Left forelimb (tissue), 1 donor: ENCODE measurements at regions not wholly inside any gene's neighbourhood (a gene's known extent, or its start where the extent isn't known, plus 50 kb on each side); places are given as distances from the start of the nearest gene placed in this dataset.
"Not testable (repeated sequence)": the region's sequence is repeated elsewhere in the genome, so short reads cannot be mapped to it uniquely, and the experiment has no call there.

Experiments used
- DNase-seq: peaks from one replicate; pipeline ENCODE4 v3.0.0-alpha.2; 2018; ENCODE audit warnings: low spot score

DNA sequence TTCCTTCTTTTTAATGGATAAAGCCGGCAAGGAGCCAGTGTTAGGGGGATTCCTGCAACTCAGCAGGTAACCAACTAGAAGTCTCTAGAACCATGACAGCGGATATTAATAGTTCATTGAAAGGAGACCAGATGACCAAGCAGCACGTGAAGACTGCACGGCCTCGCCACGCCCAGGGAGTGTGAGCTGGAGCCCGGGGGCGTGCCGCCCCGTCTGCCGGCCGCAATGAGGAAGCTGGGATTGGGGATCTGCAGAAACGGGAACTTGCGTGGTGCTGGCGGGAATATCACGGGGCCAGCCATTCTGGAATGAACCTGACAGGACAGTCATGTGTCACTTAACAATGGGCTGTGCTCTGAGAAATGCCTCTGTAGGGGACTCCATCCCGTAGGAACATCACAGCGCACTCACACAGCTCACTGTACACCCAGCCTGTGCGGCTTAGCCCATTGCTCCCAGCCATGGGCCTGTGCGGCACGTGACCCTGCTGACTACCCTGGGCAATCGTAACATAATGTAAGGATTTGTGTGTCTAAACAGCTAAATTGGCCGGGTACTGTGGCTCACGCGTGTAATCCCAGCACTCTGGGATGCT, 4092.8 kb upstream of the TPTE start:
- not testable (repeated sequence) for DNase-seq

GRCh38 chr21:6429924-6430323, 4091.5 kb upstream of the TPTE start:
- DNase-seq: not testable (repeated sequence)

DNA sequence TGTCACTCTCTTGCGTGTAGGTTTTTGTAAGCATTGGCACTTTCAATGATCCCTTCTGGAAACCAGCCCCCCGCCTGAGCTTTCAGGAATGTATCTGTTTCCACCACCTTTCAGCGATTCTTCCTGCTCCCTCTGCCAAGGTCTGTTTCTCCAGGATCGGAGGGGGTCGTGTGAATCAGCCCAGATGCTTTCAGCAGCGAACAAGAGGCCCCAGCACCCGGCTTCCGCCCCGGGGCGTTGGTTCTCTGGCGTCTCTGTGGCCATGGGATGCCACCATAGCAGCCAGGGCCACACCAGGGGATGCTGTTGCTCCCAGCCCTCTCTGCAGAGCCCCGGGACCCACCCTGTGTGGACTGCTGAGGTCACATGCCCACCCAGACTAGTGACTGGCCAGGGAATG, 4088.2 kb upstream of the TPTE start:
- DNase-seq: not testable (repeated sequence)

DNA sequence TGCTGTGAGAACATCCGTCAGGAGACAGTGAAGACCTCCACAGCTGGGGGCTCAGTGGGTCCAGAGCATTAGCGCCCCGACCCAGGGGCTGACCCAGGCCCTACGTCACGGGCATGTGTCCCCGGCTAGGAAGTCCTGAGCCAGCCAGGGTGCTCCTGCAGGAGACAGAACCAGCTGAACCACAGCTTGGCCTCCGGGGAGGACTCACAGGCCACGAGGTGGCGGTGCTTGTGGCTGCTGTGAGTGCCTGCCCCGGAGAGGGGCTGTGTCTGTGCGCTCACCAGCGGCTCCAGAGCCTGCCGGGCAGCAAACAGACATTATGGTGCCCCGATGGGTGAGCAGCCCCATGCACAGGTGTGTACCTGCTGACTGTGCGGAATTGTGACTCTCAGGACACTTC, 4085.2 kb upstream of the TPTE start:
- not testable (repeated sequence) for DNase-seq

- not testable (repeated sequence) for DNase-seq
Measured at GRCh38 chr21:6436971-6437833, 4084.2 kb upstream of the TPTE start.

- not testable (repeated sequence) for DNase-seq
Measured at GRCh38 chr21:6437834-6438187, 4083.6 kb upstream of the TPTE start.

GRCh38 chr21:6439058-6439457, 4082.3 kb upstream of the TPTE start:
- not testable (repeated sequence) for DNase-seq

GRCh38 chr21:6454648-6455340, 4066.6 kb upstream of the TPTE start:
- not testable (repeated sequence) for DNase-seq

DNA sequence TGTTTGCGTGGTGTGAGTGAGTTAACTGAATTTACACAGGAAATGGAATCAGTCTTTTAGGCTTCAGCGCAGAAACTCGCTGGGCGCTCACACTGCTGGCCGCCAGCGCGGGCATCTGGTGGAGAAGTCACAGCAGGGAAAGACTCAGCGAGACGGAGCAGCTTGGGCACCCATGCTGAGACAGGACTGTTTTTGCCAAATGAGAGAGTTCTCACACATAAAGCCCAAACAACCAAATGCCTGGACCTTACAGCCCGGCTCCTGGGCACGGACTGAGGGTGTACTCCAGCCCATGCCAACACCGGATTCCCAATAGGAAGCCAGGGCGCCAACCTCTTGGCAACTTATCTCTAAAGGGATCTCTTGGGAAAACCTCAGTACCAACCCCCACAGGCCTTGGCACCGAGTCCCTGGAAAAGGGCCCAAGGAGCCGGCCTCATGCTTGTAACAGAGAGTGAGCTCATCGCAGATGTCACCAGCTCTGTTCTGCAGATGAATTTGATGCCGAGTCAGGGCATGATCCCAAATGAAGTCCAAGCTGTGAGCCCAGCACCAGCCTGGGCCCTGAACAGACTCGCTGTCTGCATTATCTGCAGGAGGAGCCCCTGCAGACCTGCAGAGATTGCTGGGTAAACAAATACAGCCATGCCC, 4065.2 kb upstream of the TPTE start:
- DNase-seq: not testable (repeated sequence)

- DNase-seq: not testable (repeated sequence)
Measured at GRCh38 chr21:6459761-6460160, 4061.6 kb upstream of the TPTE start.

GRCh38 chr21:6461358-6461757, 4060.0 kb upstream of the TPTE start:
- DNase-seq: not testable (repeated sequence)

GRCh38 chr21:6464419-6464818, 4057.0 kb upstream of the TPTE start:
- not testable (repeated sequence) for DNase-seq

GRCh38 chr21:6466081-6466698, 4055.2 kb upstream of the TPTE start:
- not testable (repeated sequence) for DNase-seq

DNA sequence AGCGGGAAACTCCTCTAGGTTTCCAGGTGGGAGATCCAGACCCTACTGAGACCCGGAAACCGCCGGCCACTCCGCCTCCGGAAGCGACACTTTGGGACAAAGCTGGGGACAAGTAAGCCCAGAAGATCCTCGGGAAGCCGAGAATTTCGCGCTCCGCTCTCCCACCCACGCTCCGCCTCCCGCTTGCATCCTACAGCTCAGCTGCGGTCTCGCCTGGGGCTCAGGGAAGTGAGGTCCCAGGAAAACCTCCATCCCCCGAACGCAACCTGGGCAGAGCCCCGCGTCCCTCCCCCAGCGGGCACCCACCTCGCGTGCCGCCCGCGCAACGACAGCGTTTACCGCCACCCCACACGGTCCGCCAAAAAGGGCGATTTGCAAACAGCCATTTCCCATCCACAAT, 4054.7 kb upstream of the TPTE start:
- not testable (repeated sequence) for DNase-seq

DNA sequence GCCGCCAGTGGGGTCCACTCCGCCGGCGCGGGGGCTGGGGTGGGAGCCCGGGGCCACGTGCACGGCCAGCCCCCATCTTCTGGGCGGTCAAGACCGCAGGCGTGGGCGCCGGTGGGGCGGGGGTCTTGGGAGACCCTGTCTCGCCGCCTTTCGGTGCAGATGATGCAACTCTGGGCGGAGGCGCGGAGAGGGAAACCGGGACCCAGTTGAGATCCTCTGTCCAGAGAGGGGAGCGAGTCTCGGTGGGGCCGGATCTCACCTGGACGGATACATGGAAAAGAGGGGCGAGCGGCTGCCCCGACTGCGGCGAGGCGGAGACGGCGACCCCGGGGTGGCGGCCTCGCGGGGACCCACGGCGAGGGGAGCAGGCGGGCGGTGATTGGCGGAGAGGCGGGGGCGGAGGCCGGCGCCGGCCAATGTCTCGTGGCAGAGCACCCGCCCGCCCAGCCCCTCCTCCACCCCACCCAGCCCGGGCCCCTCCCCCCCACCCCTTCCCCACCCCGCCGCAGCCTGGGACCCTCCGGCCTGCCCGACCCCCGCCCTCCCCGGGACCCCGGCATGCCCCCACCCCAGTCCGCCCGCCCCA, 4054.1 kb upstream of the TPTE start:
- DNase-seq: not testable (repeated sequence)

DNA sequence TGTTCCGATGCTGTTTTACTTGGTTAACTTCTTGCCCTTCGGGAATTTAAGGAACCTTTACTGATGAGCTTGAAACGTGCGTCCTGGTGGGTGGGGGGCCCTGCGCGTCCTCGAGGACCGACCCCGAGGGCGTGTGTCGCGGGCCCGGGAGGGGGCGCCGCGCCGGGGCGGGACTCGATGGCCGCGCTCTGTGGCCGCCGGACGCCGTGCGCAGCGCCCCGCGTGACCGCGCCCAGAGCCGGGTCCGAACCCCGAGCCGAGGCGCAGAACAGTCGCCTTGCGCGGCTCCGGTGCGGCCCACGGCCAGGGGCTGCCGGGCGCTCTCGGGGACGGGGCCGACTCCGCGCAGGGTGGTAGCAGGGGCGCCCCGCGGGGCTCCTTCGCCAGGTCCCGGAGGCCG, 4053.5 kb upstream of the TPTE start:
- DNase-seq: not testable (repeated sequence)

DNA sequence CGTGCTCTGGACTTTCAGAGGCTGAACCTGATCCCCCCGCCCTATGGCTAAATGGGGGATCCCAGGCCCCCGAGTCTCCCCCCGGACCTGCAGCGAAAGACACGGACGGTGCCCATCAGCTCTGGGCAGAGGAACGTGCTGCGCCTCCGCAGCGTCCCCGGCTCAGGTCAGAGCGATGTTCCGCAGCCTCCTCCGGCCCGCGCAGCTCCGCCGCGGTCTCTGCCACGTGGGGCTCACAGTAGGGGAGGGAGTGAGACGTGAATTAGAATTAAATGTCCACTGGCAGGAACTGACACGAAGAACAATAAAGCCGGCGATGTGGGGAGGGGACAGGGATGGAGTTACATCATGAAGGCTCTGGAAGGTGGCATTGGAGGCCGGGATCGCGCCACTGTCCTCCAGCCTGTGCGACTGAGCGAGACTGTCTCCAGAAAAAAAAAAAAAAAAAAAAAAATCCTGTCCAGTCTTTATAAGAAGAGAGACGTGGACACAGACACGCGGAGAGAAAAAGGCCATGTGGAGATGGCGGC, 4053.0 kb upstream of the TPTE start:
- not testable (repeated sequence) for DNase-seq

DNA sequence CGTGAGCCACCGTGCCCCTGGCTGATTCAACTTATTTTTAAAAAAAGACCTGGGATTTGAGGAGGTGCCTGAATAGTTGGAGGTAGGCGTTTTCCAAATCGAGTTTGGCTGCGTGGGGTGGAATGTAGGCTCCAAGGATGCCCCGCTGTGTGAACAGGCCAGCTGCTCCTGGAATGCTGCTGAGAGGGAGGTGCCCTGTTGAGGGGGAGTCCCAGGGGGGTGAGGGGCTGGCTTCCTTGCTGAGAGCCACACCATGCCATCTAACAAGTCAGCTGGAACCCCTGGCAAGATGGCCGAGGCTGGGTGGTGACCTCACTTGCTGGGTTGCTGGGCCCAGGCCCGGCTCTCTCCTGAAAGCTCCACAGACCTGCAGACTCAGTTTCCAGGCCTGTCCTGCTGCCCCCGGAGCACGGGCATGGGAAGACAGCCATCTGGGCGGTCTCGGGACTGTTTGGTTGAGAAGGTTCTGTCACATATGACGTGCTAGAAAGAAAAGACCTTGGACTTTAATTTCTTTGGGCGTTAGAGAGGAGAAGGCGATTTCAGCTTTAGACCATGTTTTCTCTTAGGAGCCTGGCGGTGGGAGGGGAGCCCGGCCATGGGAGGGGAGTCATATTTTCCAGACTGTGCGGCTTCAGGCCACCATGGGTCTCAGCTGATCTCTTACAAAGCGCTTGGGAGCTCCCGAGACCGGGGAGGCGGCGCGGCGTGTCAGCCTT, 4047.0 kb upstream of the TPTE start:
- not testable (repeated sequence) for DNase-seq

GRCh38 chr21:6481116-6481515, 4040.3 kb upstream of the TPTE start:
- DNase-seq: not testable (repeated sequence)

DNA sequence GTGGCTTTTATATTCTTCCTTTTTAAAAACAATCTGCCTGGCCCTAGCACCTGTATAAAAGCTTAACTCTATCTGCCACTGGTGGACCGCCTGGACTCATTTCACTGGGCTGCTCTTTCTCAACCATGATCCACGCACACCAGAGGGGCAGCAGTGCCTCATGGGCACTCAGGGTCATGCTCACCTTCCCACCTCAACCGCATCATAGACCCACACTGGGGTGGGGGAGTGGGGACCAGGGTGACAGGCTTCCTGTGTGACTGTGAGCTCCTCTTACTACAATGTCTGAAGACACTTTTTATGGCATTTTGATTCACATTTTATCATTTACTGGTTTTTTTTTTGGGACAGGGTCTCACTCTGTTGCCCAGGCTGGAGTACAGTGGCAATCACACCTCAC, 4038.8 kb upstream of the TPTE start:
- not testable (repeated sequence) for DNase-seq
